ENCODE measurements at regions not wholly inside any gene's neighbourhood (a gene's known extent, or its start where the extent isn't known, plus 50 kb on each side); places are given as distances from the start of the nearest gene placed in this dataset.

DNA sequence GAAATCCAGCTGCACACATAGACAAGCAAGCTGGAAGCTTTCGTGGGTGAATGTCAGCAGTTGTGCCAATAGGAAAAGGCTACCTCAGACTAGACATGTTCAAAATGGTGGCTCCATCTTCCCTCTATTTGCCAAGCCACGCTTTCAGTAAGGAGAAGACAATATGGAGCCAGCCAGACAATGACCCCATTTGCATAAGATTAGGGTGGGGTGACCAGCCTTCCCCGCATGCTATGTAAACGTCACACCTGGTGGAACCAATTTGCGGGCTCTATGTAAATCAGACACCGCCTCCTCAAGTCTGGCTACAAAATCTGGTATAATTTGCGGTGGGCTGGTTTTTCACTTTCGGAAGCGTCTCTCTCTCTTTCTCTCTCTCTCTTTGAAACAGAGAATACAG, 297.4 kb upstream of the PCDH15 start:
- TF ChIP-seq, protein P1, sequence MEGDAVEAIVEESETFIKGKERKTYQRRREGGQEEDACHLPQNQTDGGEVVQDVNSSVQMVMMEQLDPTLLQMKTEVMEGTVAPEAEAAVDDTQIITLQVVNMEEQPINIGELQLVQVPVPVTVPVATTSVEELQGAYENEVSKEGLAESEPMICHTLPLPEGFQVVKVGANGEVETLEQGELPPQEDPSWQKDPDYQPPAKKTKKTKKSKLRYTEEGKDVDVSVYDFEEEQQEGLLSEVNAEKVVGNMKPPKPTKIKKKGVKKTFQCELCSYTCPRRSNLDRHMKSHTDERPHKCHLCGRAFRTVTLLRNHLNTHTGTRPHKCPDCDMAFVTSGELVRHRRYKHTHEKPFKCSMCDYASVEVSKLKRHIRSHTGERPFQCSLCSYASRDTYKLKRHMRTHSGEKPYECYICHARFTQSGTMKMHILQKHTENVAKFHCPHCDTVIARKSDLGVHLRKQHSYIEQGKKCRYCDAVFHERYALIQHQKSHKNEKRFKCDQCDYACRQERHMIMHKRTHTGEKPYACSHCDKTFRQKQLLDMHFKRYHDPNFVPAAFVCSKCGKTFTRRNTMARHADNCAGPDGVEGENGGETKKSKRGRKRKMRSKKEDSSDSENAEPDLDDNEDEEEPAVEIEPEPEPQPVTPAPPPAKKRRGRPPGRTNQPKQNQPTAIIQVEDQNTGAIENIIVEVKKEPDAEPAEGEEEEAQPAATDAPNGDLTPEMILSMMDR (IDR thresholded peaks at IDR 0.05; ENCODE audit: insufficient read depth, low read depth, low read length, missing control alignments), result no peak
- no peak for DNase-seq (ENCODE audit: low read depth)
- no peak overlapping the region for H3K4me3 ChIP-seq (ENCODE audit: low read length)

DNA sequence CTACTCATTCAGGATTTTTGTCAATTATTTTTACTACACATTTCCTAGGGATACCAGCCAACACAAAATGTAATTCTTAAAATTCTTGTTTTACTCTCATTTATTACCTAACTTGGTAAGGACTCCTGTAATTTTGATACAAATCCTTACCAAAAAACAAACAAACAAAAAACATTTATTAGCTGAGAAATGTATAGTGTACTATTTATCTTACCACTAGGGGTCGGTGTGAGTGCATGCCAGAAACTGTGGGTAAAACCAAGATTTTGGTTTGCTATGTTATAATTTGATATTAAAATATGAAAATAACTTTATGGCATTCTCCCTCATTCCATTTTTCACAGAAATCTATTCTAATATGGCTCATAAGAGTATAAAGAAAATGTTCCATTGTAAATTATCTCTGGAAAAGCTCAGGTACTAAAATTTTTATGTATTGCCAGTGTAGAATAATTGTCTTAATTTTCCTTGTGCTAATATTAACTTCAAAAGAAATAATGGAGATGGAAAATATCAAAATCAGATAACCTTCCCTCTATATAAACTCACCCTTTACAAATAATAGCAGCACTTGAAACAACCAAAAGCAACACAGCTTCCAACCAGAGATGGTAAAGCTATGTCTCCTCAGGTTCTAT, 290.8 kb upstream of the PCDH15 start:
- TF ChIP-seq, protein P1 (IDR thresholded peaks at IDR 0.05; ENCODE audit: insufficient read depth, low read depth, low read length, missing control alignments), result peak; percentile 82
- DNase-seq (ENCODE audit: low read depth), result peak; percentile 20
- H3K4me3 ChIP-seq (ENCODE audit: low read length), result no peak overlapping the region

- TF ChIP-seq, protein P1 (IDR thresholded peaks at IDR 0.05; ENCODE audit: insufficient read depth, low read depth, low read length, missing control alignments), result no peak
- H3K4me3 ChIP-seq (ENCODE audit: low read length), result no peak overlapping the region
- no peak for DNase-seq (ENCODE audit: low read depth)
These were observed 277.1 kb upstream of the PCDH15 start for GRCh38 chr10:55078121-55078520.

GRCh38 chr10:55065185-55065584, 264.2 kb upstream of the PCDH15 start:
- H3K4me3 ChIP-seq (ENCODE audit: low read length), result no peak overlapping the region
- DNase-seq (ENCODE audit: low read depth), result no peak
- TF ChIP-seq, protein P1 (IDR thresholded peaks at IDR 0.05; ENCODE audit: insufficient read depth, low read depth, low read length, missing control alignments), result no peak

GRCh38 chr10:55063811-55064210, 262.8 kb upstream of the PCDH15 start:
- TF ChIP-seq, protein P1 (IDR thresholded peaks at IDR 0.05; ENCODE audit: insufficient read depth, low read depth, low read length, missing control alignments), result no peak
- H3K4me3 ChIP-seq (ENCODE audit: low read length), result no peak overlapping the region
- DNase-seq (ENCODE audit: low read depth), result no peak

DNA sequence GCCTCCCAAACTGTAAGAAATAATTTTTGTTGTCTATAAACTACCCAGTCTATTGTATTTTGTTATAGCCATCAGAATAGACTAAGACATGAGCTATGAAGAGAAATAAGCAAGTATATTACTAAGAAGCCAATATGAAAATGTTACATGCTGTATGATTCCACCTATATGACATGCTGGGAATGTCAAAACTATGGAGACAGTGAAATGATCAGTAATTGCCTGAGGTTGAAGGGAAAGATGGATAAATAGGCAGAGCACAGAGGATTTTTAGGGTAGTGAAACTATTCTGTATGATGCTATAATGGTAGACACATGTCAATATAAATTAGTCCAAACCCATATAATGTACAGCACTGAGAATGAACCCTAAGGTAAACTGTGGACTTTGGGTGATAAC, 261.3 kb upstream of the PCDH15 start:
- H3K4me3 ChIP-seq (ENCODE audit: low read length), result no peak overlapping the region
- DNase-seq (ENCODE audit: low read depth), result no peak
- TF ChIP-seq, protein P1 (IDR thresholded peaks at IDR 0.05; ENCODE audit: insufficient read depth, low read depth, low read length, missing control alignments), result no peak

DNA sequence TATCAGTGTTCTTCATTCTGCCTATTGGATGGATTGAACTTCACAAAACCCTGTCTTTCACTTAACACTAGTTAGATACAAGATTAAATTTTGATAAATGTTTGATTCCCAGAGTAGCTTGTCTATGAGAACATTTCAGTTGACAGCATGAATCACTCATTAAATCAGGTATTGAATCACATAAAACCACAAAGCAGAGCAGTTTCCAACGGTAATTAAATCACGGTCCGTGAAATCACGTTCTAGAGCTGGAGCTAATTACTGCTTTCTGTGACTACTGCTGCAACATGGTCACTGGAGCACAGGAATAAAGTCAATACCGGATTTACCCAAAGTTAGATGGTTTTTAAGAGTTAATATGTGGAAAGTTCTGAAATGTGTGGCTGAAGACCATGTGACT, 257.8 kb upstream of the PCDH15 start:
- no peak for DNase-seq (ENCODE audit: low read depth)
- TF ChIP-seq, protein P1 (IDR thresholded peaks at IDR 0.05; ENCODE audit: insufficient read depth, low read depth, low read length, missing control alignments), result no peak

More for the DNA sequence above, 257.8 kb upstream of the PCDH15 start:
- H3K4me3 ChIP-seq (ENCODE audit: low read length), result no peak overlapping the region

Data from epithelial cell of esophagus (primary cell).